Calu3 (cell line): ENCODE measurements at regions not wholly inside any gene's neighbourhood (a gene's known extent, or its start where the extent isn't known, plus 50 kb on each side); places are given as distances from the start of the nearest gene placed in this dataset.

Experiments
- BruUV-seq: library from RNA; stranded (reverse); fragments of 400-500 nt; replicated peaks from 2 replicates; lab custom pipeline; 2021; lab: Mats Ljungman, UMichigan
- CTCF ChIA-PET: fragments of 300-600 bp; sonication (Branson Sonifier 250); formaldehyde crosslinking; loops from one replicate; lab custom pipeline; 2022; ENCODE audit warnings: antibody characterized with exemption; lab: Charles Lee
- DNase-seq: peaks from one replicate; pipeline ENCODE4 v3.0.0; 2022
- H3K27ac Mint-ChIP-seq: one replicate; pipeline ENCODE4 v1.8.0; 2022; ENCODE audit warnings: mixed read lengths; ENCODE audit not compliant: unreplicated experiment
- H3K27me3 Mint-ChIP-seq: one replicate; pipeline ENCODE4 v1.8.0; 2022; ENCODE audit warnings: mixed read lengths; ENCODE audit not compliant: unreplicated experiment
- H3K36me3 Mint-ChIP-seq: one replicate; pipeline ENCODE4 v1.8.0; 2022; ENCODE audit warnings: mild to moderate bottlenecking, moderate library complexity, mixed read lengths; ENCODE audit not compliant: insufficient read depth, unreplicated experiment
- H3K4me1 Mint-ChIP-seq: one replicate; pipeline ENCODE4 v1.8.0; 2022; ENCODE audit warnings: mild to moderate bottlenecking, low read depth, mixed read lengths; ENCODE audit not compliant: unreplicated experiment
- H3K4me3 Mint-ChIP-seq: one replicate; pipeline ENCODE4 v1.8.0; 2022; ENCODE audit warnings: mild to moderate bottlenecking, low read depth, moderate library complexity, mixed read lengths; ENCODE audit not compliant: unreplicated experiment
- H3K9me3 Mint-ChIP-seq: one replicate; pipeline ENCODE4 v1.8.0; 2022; ENCODE audit warnings: low read depth, mixed read lengths; ENCODE audit not compliant: unreplicated experiment
- intact Hi-C: fragments of 100-400 bp; cut with micrococcal nuclease; formaldehyde crosslinking; loops from one replicate; pipeline ENCODE4 v1.10.0; 2022; ENCODE audit not compliant: unreplicated experiment
- TF ChIP-seq, protein P1 (sequence below): fragments of 200-600 bp; IDR thresholded peaks from one replicate; pipeline ENCODE4 v1.8.0; 2022; ENCODE audit warnings: antibody characterized with exemption; ENCODE audit not compliant: unreplicated experiment

DNA sequence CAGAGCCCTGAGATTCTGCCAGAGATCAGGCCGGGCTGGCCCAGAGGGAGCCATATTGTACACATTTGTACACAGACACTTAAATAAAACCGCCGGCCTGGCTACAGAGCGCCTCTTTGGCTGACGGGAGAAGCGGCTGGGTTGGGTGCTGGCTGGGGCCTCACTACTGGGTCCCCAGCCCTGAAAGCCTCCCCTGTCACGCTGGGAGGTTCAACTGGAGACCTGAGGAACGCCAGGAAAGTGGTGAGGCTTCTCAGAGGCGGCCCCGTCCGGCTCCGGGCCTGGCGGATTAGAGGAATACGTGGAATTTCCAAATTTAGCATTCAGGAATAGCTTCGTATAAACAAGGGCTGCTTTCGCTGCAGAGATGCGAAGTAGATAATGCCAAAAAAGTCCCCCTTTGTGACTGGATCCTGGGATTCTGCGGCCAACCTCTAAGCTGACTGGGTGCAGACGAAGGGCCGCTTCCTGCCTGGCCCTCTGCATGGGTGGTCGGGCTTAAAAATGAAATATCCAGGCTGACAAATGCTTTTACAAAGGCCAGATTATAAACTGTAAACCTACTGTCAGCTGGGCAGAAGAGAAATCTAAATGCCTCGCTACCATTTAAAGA lies 252.4 kb downstream of the IRF8 start:
- CTCF ChIA-PET = no interaction called here
- Mint-ChIP-seq H3K9me3 (no peaks in the 10 kb centered on the region), H3K36me3 (no peaks in the 10 kb centered on the region), H3K27ac (no peak overlapping the region), H3K4me1 (no peaks in the 10 kb centered on the region), H3K4me3 (no peak overlapping the region), H3K27me3 (peaks cover 83% of the 10 kb centered on the region)
- no peak for DNase-seq
- TF ChIP-seq, protein P1, sequence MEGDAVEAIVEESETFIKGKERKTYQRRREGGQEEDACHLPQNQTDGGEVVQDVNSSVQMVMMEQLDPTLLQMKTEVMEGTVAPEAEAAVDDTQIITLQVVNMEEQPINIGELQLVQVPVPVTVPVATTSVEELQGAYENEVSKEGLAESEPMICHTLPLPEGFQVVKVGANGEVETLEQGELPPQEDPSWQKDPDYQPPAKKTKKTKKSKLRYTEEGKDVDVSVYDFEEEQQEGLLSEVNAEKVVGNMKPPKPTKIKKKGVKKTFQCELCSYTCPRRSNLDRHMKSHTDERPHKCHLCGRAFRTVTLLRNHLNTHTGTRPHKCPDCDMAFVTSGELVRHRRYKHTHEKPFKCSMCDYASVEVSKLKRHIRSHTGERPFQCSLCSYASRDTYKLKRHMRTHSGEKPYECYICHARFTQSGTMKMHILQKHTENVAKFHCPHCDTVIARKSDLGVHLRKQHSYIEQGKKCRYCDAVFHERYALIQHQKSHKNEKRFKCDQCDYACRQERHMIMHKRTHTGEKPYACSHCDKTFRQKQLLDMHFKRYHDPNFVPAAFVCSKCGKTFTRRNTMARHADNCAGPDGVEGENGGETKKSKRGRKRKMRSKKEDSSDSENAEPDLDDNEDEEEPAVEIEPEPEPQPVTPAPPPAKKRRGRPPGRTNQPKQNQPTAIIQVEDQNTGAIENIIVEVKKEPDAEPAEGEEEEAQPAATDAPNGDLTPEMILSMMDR = no peak
- BruUV-seq = no TSS peak
- intact Hi-C loops = no loop called here

DNA sequence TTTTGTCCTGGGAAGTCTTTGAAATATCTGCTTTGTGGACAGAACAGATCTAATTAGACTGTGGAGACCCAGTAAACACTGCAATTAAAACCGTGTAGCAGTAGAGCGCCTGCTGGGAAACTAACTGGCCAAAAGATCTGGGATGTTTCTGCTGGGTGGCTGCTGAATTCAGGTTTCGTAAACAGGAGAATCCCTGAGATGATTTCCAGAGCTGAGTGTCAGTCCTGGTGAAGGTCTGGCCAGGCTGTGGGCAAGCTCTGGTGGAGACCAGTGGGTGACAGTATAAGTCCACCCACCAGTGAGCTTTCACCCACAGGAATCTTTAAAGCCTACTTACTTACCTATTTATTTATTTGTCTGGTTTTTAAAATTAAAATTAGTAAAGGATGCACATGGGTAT lies 257.2 kb downstream of the IRF8 start:
- Mint-ChIP-seq H3K36me3 (no peaks in the 10 kb centered on the region), H3K9me3 (no peaks in the 10 kb centered on the region), H3K27me3 (peaks cover 75% of the 10 kb centered on the region), H3K4me1 (no peaks in the 10 kb centered on the region), H3K27ac (no peak overlapping the region), H3K4me3 (no peak overlapping the region)
- no TSS peak for BruUV-seq
- DNase-seq = no peak
- CTCF ChIA-PET = no interaction called here
- TF ChIP-seq, protein P1 = no peak
- intact Hi-C loops = no loop called here

DNA sequence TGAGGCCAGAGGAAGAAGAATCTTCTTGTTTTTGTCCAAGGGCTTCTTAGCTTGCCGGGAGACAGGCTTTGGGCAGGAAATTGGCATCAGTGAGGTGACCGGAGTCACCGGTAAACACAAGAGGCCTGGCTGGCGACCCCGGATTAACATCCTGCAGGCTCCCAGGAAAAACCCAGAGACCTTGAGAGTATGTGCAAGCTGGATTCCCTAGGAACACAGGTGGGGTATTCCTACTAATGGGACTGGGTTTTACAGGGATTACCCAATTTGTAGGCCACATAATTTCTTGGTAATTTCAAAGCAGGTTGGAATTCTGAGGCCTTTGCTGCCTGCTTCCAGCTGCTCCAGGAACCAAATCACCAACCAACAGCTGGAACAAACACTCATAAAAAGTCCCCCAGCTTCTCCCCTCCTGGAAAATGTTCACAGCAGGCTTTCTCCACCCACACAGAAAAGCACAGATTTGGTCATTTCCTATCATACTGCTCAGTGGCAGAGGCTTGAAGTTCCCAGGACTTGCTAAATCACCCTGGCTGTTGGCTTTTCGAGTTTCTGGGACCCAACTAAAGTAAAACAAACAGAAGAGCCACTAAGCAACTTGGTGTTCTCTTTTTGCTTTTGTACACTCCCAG lies 258.8 kb downstream of the IRF8 start:
- intact Hi-C loops = no loop called here
- DNase-seq = no peak
- Mint-ChIP-seq H3K27ac (no peak overlapping the region), H3K36me3 (no peaks in the 10 kb centered on the region), H3K9me3 (no peaks in the 10 kb centered on the region), H3K27me3 (peaks cover 75% of the 10 kb centered on the region), H3K4me3 (no peak overlapping the region), H3K4me1 (no peaks in the 10 kb centered on the region)
- CTCF ChIA-PET = interaction anchor here (1.1 to 1.4 kb wide), 2 partner anchors 10 to 360 kb away, joined by 3 to 4 read pairs; no protein-coding TSS in a partner anchor
- no TSS peak for BruUV-seq
- TF ChIP-seq, protein P1 = no peak

DNA sequence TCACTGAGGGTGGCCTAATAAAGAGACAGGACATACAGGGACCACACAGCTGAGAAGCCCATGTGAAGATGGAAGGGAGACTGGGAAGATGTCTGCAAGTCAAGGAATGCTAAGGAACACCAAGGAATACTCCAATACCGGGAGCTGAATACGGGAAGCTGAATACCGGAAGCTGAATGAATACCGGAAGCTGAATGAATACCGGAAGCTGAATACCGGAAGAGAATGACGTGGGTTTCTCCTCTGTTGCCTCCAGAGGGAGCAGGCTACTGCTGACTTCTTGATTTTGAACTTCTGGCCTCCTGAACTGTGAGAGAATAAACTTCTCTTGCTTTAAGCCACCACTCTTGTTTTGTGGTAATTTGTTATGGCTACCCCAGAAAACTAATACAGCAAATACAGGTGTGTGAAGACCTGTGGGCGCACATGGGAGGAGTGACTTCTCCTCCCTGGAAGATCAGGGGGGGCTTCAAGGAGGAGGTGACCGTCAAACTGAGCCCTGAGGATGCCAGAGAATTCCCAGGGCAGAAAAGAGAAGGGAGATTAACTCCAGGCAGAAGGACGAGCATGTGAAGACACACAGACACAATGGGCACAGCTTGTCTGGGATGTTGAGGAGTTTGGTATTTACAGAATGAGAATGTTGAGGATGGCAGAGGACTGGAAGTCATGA lies 259.9 kb downstream of the IRF8 start:
- Mint-ChIP-seq H3K27me3 (peaks cover 65% of the 10 kb centered on the region), H3K4me3 (no peak overlapping the region), H3K36me3 (no peaks in the 10 kb centered on the region), H3K27ac (no peak overlapping the region), H3K4me1 (no peaks in the 10 kb centered on the region), H3K9me3 (no peaks in the 10 kb centered on the region)
- intact Hi-C loops = no loop called here
- no peak for DNase-seq
- CTCF ChIA-PET = interaction anchor here (0.6 to 1.4 kb wide), 3 partner anchors 11 to 133 kb away, joined by 3 read pairs; no protein-coding TSS in a partner anchor
- TF ChIP-seq, protein P1 = no peak
- no TSS peak for BruUV-seq
